ENCODE measurements at regions not wholly inside any gene's neighbourhood (a gene's known extent, or its start where the extent isn't known, plus 50 kb on each side); places are given as distances from the start of the nearest gene placed in this dataset.
"Not testable (repeated sequence)": the region's sequence is repeated elsewhere in the genome, so short reads cannot be mapped to it uniquely, and the experiment has no call there.

DNA sequence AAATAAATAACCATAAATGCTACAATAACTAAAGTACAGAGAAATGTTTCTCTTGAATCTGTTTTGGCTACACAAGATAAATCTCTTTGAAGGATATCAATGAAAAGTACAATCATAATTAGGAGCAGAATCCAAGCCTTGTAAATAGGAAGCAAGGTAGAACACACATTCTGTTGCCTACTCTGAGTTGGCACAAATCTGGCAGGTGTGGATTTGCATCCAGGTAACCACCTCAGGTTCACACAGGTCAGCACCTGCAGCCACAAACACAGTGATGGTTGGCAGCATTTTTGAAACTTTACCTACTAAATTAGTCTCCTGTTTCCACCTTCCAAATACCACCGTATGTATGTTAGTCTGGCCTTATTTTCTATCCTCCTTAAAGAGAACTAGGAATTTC is 105.3 kb upstream of the PIK3R1 start:
- Mint-ChIP-seq H3K4me1 (ENCODE audit: low read depth) (peaks cover 8% of the 10 kb centered on the region), H3K9me3 (no peaks in the 10 kb centered on the region), H3K4me3 (no peak overlapping the region), H3K27me3 (no peaks in the 10 kb centered on the region), H3K27ac (no peak overlapping the region), H3K36me3 (ENCODE audit: low read depth) (no peaks in the 10 kb centered on the region)
- no peak for DNase-seq
- TF ChIP-seq, protein P1, sequence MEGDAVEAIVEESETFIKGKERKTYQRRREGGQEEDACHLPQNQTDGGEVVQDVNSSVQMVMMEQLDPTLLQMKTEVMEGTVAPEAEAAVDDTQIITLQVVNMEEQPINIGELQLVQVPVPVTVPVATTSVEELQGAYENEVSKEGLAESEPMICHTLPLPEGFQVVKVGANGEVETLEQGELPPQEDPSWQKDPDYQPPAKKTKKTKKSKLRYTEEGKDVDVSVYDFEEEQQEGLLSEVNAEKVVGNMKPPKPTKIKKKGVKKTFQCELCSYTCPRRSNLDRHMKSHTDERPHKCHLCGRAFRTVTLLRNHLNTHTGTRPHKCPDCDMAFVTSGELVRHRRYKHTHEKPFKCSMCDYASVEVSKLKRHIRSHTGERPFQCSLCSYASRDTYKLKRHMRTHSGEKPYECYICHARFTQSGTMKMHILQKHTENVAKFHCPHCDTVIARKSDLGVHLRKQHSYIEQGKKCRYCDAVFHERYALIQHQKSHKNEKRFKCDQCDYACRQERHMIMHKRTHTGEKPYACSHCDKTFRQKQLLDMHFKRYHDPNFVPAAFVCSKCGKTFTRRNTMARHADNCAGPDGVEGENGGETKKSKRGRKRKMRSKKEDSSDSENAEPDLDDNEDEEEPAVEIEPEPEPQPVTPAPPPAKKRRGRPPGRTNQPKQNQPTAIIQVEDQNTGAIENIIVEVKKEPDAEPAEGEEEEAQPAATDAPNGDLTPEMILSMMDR (IDR thresholded peaks at IDR 0.05) = no peak
- no peak for ATAC-seq
- CTCF ChIA-PET = no interaction called here
- POLR2A ChIA-PET = no interaction called here
- intact Hi-C loops (cut with micrococcal nuclease) = no loop called here

- H3K4me1 Mint-ChIP-seq (ENCODE audit: low read depth); DNase-seq; H3K27ac Mint-ChIP-seq; intact Hi-C loops (cut with micrococcal nuclease); CTCF ChIA-PET; H3K27me3 Mint-ChIP-seq; H3K36me3 Mint-ChIP-seq (ENCODE audit: low read depth); H3K4me3 Mint-ChIP-seq; POLR2A ChIA-PET; ATAC-seq; H3K9me3 Mint-ChIP-seq: not testable (repeated sequence)
Measured at GRCh38 chr5:68104217-68104616, 111.3 kb upstream of the PIK3R1 start.

DNA sequence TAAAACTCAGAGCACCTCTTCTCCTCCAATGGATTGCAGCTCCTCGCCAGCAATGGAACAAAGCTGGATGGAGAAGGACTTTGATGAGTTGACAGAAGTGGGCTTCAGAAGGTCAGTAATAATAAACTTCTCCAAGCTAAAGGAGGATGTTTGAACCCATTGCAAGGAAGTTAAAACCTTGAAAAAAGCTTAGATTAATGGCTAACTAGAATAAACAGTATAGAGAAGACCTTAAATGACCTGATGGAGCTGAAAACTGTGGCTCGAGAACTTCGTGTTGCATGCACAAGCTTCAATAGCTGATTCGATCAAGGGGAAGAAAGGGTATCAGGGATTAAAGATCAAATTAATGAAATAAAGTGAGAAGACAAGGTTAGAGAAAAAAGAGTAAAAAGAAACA is 112.3 kb upstream of the PIK3R1 start:
- H3K9me3 Mint-ChIP-seq; H3K4me3 Mint-ChIP-seq; CTCF ChIA-PET; H3K27ac Mint-ChIP-seq; H3K36me3 Mint-ChIP-seq (ENCODE audit: low read depth); DNase-seq; H3K4me1 Mint-ChIP-seq (ENCODE audit: low read depth); H3K27me3 Mint-ChIP-seq; intact Hi-C loops (cut with micrococcal nuclease); POLR2A ChIA-PET; ATAC-seq: not testable (repeated sequence)

GRCh38 chr5:68099327-68099726 is 116.2 kb upstream of the PIK3R1 start:
- H3K9me3 Mint-ChIP-seq = peaks cover 9% of the 10 kb centered on the region
- DNase-seq = no peak
- no peak overlapping the region for H3K27ac Mint-ChIP-seq
- TF ChIP-seq, protein P1 (IDR thresholded peaks at IDR 0.05) = no peak
- no peaks in the 10 kb centered on the region for H3K27me3 Mint-ChIP-seq
- no peaks in the 10 kb centered on the region for H3K36me3 Mint-ChIP-seq (ENCODE audit: low read depth)
- intact Hi-C loops (cut with micrococcal nuclease) = no loop called here
- ChIA-PET CTCF (no interaction called here), POLR2A (no interaction called here)
- H3K4me3 Mint-ChIP-seq = no peak overlapping the region
- H3K4me1 Mint-ChIP-seq (ENCODE audit: low read depth) = no peaks in the 10 kb centered on the region
- ATAC-seq = no peak

DNA sequence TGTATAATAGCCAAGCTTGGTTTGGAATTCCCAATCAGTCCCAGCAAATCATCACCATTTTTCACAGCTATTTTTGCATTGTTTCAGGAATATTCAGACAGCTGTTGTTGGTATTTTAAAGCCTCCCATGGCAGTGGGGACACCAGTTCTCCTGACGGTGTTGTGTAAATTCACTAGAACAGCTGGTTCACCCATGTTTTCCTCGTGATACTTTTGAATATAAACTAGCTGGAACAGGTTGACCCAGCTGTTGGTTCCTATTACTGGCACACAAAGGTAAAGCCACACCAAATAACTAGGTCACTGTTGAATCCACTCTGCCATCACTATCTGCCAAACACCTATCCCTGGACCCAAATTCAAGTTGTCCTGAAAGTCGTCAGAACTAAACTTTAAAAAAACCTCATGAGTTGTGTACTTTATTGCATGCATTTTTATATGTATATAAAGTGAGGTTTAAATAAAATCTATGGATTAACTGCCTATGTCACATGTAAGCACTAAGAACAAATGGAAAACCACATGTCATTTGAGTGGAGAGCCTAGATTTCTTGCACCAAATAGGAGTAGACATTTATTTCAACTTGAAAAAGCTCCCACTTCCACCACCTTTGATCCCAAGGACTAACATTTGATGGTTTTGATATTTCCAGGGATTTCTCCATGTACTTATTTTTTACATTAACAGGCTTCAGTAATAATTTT is 121.9 kb upstream of the PIK3R1 start:
- DNase-seq (no peak), ATAC-seq (no peak)
- Mint-ChIP-seq H3K27ac (no peak overlapping the region), H3K4me1 (ENCODE audit: low read depth) (no peaks in the 10 kb centered on the region), H3K4me3 (no peak overlapping the region), H3K27me3 (no peaks in the 10 kb centered on the region), H3K9me3 (peaks cover 7% of the 10 kb centered on the region), H3K36me3 (ENCODE audit: low read depth) (no peaks in the 10 kb centered on the region)
- TF ChIP-seq, protein P1 (IDR thresholded peaks at IDR 0.05) = no peak
- CTCF ChIA-PET = interaction anchor here (0.9 kb wide), 1 partner anchor 129 kb away, joined by 3 read pairs; no protein-coding TSS in a partner anchor
- intact Hi-C loops (cut with micrococcal nuclease) = no loop called here
- POLR2A ChIA-PET = interaction anchor here (0.5 kb wide), 1 partner anchor 779 kb away, joined by 3 read pairs; no protein-coding TSS in a partner anchor

GRCh38 chr5:68088302-68088701 is 127.3 kb upstream of the PIK3R1 start:
- CTCF ChIA-PET = no interaction called here
- H3K9me3 Mint-ChIP-seq = no peaks in the 10 kb centered on the region
- no peak overlapping the region for H3K27ac Mint-ChIP-seq
- H3K27me3 Mint-ChIP-seq = no peaks in the 10 kb centered on the region
- DNase-seq (no peak), ATAC-seq (no peak)
- POLR2A ChIA-PET = no interaction called here
- intact Hi-C loops (cut with micrococcal nuclease) = no loop called here
- H3K36me3 Mint-ChIP-seq (ENCODE audit: low read depth) = no peaks in the 10 kb centered on the region
- H3K4me3 Mint-ChIP-seq = no peak overlapping the region
- TF ChIP-seq, protein P1 (IDR thresholded peaks at IDR 0.05) = no peak
- no peaks in the 10 kb centered on the region for H3K4me1 Mint-ChIP-seq (ENCODE audit: low read depth)
